ENCODE measurements at regions not wholly inside any gene's neighbourhood (a gene's known extent, or its start where the extent isn't known, plus 50 kb on each side); places are given as distances from the start of the nearest gene placed in this dataset.

DNA sequence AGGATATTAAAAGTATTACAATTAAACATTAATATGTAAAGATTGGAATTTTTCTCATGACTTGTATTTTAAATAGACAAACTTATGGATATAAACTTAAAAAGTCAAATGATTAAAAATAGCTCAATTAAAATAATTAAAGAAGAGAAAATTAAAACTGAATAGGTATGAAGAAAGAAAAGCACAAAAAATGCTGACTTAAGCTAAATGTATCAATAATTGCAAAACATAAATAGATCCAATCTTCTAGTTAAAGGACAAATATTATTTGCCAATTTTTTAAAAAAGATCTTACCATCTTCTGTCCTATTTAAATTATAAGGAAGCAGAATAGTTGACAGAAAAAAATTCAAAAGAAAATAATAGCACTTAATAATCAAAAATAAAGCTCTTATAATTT lies 646.3 kb upstream of the ANKRD30A start:
- Histone ChIP-seq H2AFZ (ENCODE audit: low read length) (no peak overlapping the region), H4K91ac (ENCODE audit: low read depth, low read length, poor library complexity) (no peak overlapping the region), H2BK5ac (ENCODE audit: low read length) (no peak overlapping the region), H3K27ac (replicated peaks; ENCODE audit: low read length) (no peak overlapping the region), H3K27me3 (ENCODE audit: control insufficient read depth in 3 of 3, insufficient read depth in 3 of 3, low read depth in 1 of 3, low read length in 3 of 3) (no peaks in the 10 kb centered on the region), H3K36me3 (replicated peaks in 1 of 2; ENCODE audit: control insufficient read depth in 2 of 2, insufficient read depth in 2 of 2, low read length in 2 of 2) (no peaks in the 10 kb centered on the region), H3K4me3 (ENCODE audit: low read length in 2 of 2) (no peak overlapping the region), H3K23ac (ENCODE audit: low read depth, low read length, poor library complexity) (no peak overlapping the region), H3K4ac (ENCODE audit: low read length) (no peak overlapping the region), H3K4me1 (ENCODE audit: control insufficient read depth in 2 of 2, insufficient read depth in 1 of 2, low read depth in 1 of 2, low read length in 2 of 2) (no peaks in the 10 kb centered on the region), H2BK120ac (ENCODE audit: low read depth, low read length) (no peak overlapping the region), H3K4me2 (ENCODE audit: insufficient read depth, low read length, poor library complexity, severe bottlenecking) (no peak overlapping the region), H3K9ac (ENCODE audit: low read depth, low read length, poor library complexity) (no peak overlapping the region), H2AK5ac (ENCODE audit: low read depth, low read length) (no peak overlapping the region), H3K18ac (ENCODE audit: low read length) (no peak overlapping the region), H3K9me3 (replicated peaks in 1 of 2; ENCODE audit: control insufficient read depth in 2 of 2, insufficient read depth in 1 of 2, low read depth in 1 of 2, low read length in 2 of 2) (no peaks in the 10 kb centered on the region), H3K79me1 (ENCODE audit: low read depth, low read length) (no peaks in the 10 kb centered on the region), H2BK15ac (ENCODE audit: low read length) (no peak overlapping the region), H4K8ac (ENCODE audit: low read depth, low read length) (no peak overlapping the region), H3K14ac (ENCODE audit: low read length) (no peak overlapping the region), H2BK12ac (ENCODE audit: low read length) (no peak overlapping the region)
- DNase-seq (ENCODE audit: low spot score): no peak

DNA sequence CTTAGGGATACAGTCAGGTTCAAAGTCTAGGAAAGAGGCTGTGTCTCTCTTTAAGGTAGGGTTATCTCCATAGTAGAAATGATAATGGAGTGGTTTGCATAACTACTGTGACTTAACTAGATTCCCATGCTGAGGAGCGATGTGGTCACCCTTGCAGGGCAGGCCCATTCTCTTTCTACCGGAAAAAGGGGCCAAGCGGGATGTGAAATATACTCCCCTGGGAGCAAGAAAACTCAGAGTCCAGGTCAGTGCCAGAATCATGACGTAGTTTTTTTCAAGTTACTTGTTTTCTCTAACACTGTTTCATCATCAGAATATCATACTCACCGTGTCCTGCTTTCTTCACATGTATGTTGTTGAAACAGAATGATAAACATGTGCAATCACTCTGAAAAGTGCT lies 649.0 kb upstream of the ANKRD30A start:
- DNase-seq (ENCODE audit: low spot score): no peak
- no peak overlapping the region for H3K18ac ChIP-seq (ENCODE audit: low read length)
- no peak overlapping the region for H2BK120ac ChIP-seq (ENCODE audit: low read depth, low read length)
- H3K9ac ChIP-seq (ENCODE audit: low read depth, low read length, poor library complexity): no peak overlapping the region
- no peak overlapping the region for H3K14ac ChIP-seq (ENCODE audit: low read length)
- H3K27me3 ChIP-seq (ENCODE audit: control insufficient read depth in 3 of 3, insufficient read depth in 3 of 3, low read depth in 1 of 3, low read length in 3 of 3): no peaks in the 10 kb centered on the region
- no peak overlapping the region for H2AK5ac ChIP-seq (ENCODE audit: low read depth, low read length)
- no peak overlapping the region for H2AFZ ChIP-seq (ENCODE audit: low read length)
- H2BK12ac ChIP-seq (ENCODE audit: low read length): no peak overlapping the region
- no peak overlapping the region for H4K91ac ChIP-seq (ENCODE audit: low read depth, low read length, poor library complexity)
- no peak overlapping the region for H3K4me2 ChIP-seq (ENCODE audit: insufficient read depth, low read length, poor library complexity, severe bottlenecking)
- H3K27ac ChIP-seq (replicated peaks; ENCODE audit: low read length): no peak overlapping the region
- no peak overlapping the region for H3K4ac ChIP-seq (ENCODE audit: low read length)
- WGBS, 2 donors (ENCODE audit: extremely low coverage in 2 of 2, insufficient read length in 2 of 2, insufficient replicate concordance in 1 of 2): no CpG with 5 or more reads among the region's 5 CpGs
- H2BK5ac ChIP-seq (ENCODE audit: low read length): no peak overlapping the region
- H3K23ac ChIP-seq (ENCODE audit: low read depth, low read length, poor library complexity): no peak overlapping the region
- H3K36me3 ChIP-seq (replicated peaks in 1 of 2; ENCODE audit: control insufficient read depth in 2 of 2, insufficient read depth in 2 of 2, low read length in 2 of 2): no peaks in the 10 kb centered on the region
- H4K8ac ChIP-seq (ENCODE audit: low read depth, low read length): no peak overlapping the region
- no peaks in the 10 kb centered on the region for H3K4me1 ChIP-seq (ENCODE audit: control insufficient read depth in 2 of 2, insufficient read depth in 1 of 2, low read depth in 1 of 2, low read length in 2 of 2)
- H3K4me3 ChIP-seq (ENCODE audit: low read length in 2 of 2): no peak overlapping the region
- H3K9me3 ChIP-seq (replicated peaks in 1 of 2; ENCODE audit: control insufficient read depth in 2 of 2, insufficient read depth in 1 of 2, low read depth in 1 of 2, low read length in 2 of 2): no peaks in the 10 kb centered on the region
- H2BK15ac ChIP-seq (ENCODE audit: low read length): no peak overlapping the region
- H3K79me1 ChIP-seq (ENCODE audit: low read depth, low read length): no peaks in the 10 kb centered on the region

DNA sequence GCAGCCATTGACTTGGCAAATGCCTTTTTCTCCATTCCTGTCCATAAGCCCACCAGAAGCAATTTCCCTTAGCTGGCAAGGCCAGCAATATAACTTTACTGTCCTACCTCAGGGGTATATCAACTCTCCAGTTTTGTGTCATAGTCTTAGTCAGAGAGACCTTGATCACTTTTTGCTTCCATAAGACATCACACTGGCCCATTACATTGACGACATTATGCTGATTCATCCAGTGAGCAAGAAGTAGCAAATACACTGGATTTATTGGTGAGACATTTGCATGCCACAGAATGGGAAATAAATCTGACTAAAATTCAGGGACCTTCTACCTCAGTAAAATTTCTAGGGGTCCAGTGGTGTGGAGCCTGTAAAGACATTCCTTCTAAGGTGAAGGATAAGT lies 649.7 kb upstream of the ANKRD30A start:
- Histone ChIP-seq H3K4ac (ENCODE audit: low read length) (no peak overlapping the region), H2BK12ac (ENCODE audit: low read length) (no peak overlapping the region), H2BK5ac (ENCODE audit: low read length) (no peak overlapping the region), H3K27ac (replicated peaks; ENCODE audit: low read length) (no peak overlapping the region), H3K9ac (ENCODE audit: low read depth, low read length, poor library complexity) (no peak overlapping the region), H4K8ac (ENCODE audit: low read depth, low read length) (no peak overlapping the region), H3K36me3 (replicated peaks in 1 of 2; ENCODE audit: control insufficient read depth in 2 of 2, insufficient read depth in 2 of 2, low read length in 2 of 2) (no peaks in the 10 kb centered on the region), H3K4me2 (ENCODE audit: insufficient read depth, low read length, poor library complexity, severe bottlenecking) (no peak overlapping the region), H3K23ac (ENCODE audit: low read depth, low read length, poor library complexity) (no peak overlapping the region), H3K79me1 (ENCODE audit: low read depth, low read length) (no peaks in the 10 kb centered on the region), H4K91ac (ENCODE audit: low read depth, low read length, poor library complexity) (no peak overlapping the region), H3K14ac (ENCODE audit: low read length) (no peak overlapping the region), H3K4me1 (ENCODE audit: control insufficient read depth in 2 of 2, insufficient read depth in 1 of 2, low read depth in 1 of 2, low read length in 2 of 2) (no peaks in the 10 kb centered on the region), H2AFZ (ENCODE audit: low read length) (no peak overlapping the region), H2BK120ac (ENCODE audit: low read depth, low read length) (no peak overlapping the region), H3K18ac (ENCODE audit: low read length) (no peak overlapping the region), H3K27me3 (ENCODE audit: control insufficient read depth in 3 of 3, insufficient read depth in 3 of 3, low read depth in 1 of 3, low read length in 3 of 3) (no peaks in the 10 kb centered on the region), H3K4me3 (ENCODE audit: low read length in 2 of 2) (no peak overlapping the region), H2AK5ac (ENCODE audit: low read depth, low read length) (no peak overlapping the region), H3K9me3 (replicated peaks in 1 of 2; ENCODE audit: control insufficient read depth in 2 of 2, insufficient read depth in 1 of 2, low read depth in 1 of 2, low read length in 2 of 2) (no peaks in the 10 kb centered on the region), H2BK15ac (ENCODE audit: low read length) (no peak overlapping the region)
- no CpG with 5 or more reads among the region's 1 CpG for WGBS, 2 donors (ENCODE audit: extremely low coverage in 2 of 2, insufficient read length in 2 of 2, insufficient replicate concordance in 1 of 2)
- DNase-seq (ENCODE audit: low spot score): no peak

DNA sequence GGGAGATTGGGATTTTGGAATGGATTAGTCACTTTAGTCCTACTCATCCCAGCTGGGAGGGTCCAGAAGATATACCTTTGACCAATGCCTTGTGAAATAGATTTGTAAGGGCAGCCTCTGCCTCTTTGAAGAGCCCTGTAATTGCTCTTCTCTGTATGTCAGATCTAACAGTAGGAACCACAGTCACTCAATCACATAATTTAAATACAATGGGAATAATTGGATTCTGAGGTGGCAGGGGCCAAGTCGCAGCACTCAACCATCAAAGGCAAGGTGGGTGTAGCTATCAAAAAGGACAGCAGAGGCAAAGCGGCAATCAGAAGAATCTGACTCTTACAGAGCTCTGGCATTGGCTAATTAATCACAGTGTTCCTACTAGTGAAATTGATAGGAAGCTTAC lies 650.9 kb upstream of the ANKRD30A start:
- WGBS, 2 donors (ENCODE audit: extremely low coverage in 2 of 2, insufficient read length in 2 of 2, insufficient replicate concordance in 1 of 2): no CpG with 5 or more reads among the region's 2 CpGs
- no peak overlapping the region for H3K4me3 ChIP-seq (ENCODE audit: low read length in 2 of 2)
- no peak overlapping the region for H2BK15ac ChIP-seq (ENCODE audit: low read length)
- no peak overlapping the region for H3K23ac ChIP-seq (ENCODE audit: low read depth, low read length, poor library complexity)
- no peak overlapping the region for H2AFZ ChIP-seq (ENCODE audit: low read length)
- H3K4ac ChIP-seq (ENCODE audit: low read length): no peak overlapping the region
- H3K27ac ChIP-seq (replicated peaks; ENCODE audit: low read length): no peak overlapping the region
- H3K9ac ChIP-seq (ENCODE audit: low read depth, low read length, poor library complexity): no peak overlapping the region
- no peak overlapping the region for H2AK5ac ChIP-seq (ENCODE audit: low read depth, low read length)
- no peak overlapping the region for H3K4me2 ChIP-seq (ENCODE audit: insufficient read depth, low read length, poor library complexity, severe bottlenecking)
- H3K36me3 ChIP-seq (replicated peaks in 1 of 2; ENCODE audit: control insufficient read depth in 2 of 2, insufficient read depth in 2 of 2, low read length in 2 of 2): no peaks in the 10 kb centered on the region
- no peak overlapping the region for H3K14ac ChIP-seq (ENCODE audit: low read length)
- H4K91ac ChIP-seq (ENCODE audit: low read depth, low read length, poor library complexity): no peak overlapping the region
- H3K18ac ChIP-seq (ENCODE audit: low read length): no peak overlapping the region
- no peak overlapping the region for H2BK120ac ChIP-seq (ENCODE audit: low read depth, low read length)
- no peak overlapping the region for H2BK12ac ChIP-seq (ENCODE audit: low read length)
- no peak for DNase-seq (ENCODE audit: low spot score)
- no peaks in the 10 kb centered on the region for H3K79me1 ChIP-seq (ENCODE audit: low read depth, low read length)
- H3K4me1 ChIP-seq (ENCODE audit: control insufficient read depth in 2 of 2, insufficient read depth in 1 of 2, low read depth in 1 of 2, low read length in 2 of 2): no peaks in the 10 kb centered on the region
- H3K9me3 ChIP-seq (replicated peaks in 1 of 2; ENCODE audit: control insufficient read depth in 2 of 2, insufficient read depth in 1 of 2, low read depth in 1 of 2, low read length in 2 of 2): no peaks in the 10 kb centered on the region
- H2BK5ac ChIP-seq (ENCODE audit: low read length): no peak overlapping the region
- no peak overlapping the region for H4K8ac ChIP-seq (ENCODE audit: low read depth, low read length)
- no peaks in the 10 kb centered on the region for H3K27me3 ChIP-seq (ENCODE audit: control insufficient read depth in 3 of 3, insufficient read depth in 3 of 3, low read depth in 1 of 3, low read length in 3 of 3)

All from neuronal stem cell (in vitro differentiated cells).